ENCODE measurements at regions not wholly inside any gene's neighbourhood (a gene's known extent, or its start where the extent isn't known, plus 50 kb on each side); places are given as distances from the start of the nearest gene placed in this dataset.
"Not testable (repeated sequence)": the region's sequence is repeated elsewhere in the genome, so short reads cannot be mapped to it uniquely, and the experiment has no call there.

DNA sequence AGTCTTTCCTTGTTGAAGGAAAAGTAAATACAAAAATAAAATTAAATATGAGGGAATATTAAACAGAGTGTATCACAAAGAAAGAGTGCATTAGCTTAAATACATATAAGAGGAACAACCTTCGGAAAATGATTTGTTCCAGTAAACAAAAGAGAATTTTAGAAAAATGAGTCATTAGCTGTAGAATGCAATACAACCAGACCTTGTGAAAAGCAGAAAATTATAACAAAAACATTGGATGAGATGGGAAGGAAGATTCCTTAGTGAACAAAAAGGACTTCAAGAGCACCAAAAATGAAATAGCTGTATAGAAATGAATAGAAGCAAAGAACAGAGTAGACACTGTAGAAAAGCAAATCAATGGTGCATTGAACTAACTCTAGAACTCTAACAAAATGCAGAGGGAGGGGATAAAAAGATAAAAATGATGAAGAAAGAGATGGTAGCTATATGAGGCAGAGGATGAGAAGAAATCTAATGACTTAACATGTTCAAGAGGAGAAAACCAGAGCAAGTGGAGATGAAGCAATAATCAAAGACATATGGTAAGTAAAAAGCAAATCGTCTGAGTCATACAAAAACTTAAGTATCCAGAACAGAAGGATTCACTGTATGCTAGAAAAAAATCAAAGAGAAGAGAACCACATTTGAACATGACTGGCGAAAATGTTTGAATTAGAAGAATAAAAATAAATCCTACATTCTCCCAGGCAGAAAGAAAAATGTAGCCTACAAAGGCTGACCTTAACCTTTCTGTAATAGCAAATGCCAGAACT, 190.5 kb downstream of the TMEM26 start:
- Histone ChIP-seq H3K4me3 (ENCODE audit: low read depth, low read length) (no peak overlapping the region), H3K27me3 (replicated peaks) (no peaks in the 10 kb centered on the region), H3K36me3 (replicated peaks) (no peaks in the 10 kb centered on the region), H3K27ac (no peak overlapping the region)
- no peak for DNase-seq
- TF ChIP-seq, protein P1, sequence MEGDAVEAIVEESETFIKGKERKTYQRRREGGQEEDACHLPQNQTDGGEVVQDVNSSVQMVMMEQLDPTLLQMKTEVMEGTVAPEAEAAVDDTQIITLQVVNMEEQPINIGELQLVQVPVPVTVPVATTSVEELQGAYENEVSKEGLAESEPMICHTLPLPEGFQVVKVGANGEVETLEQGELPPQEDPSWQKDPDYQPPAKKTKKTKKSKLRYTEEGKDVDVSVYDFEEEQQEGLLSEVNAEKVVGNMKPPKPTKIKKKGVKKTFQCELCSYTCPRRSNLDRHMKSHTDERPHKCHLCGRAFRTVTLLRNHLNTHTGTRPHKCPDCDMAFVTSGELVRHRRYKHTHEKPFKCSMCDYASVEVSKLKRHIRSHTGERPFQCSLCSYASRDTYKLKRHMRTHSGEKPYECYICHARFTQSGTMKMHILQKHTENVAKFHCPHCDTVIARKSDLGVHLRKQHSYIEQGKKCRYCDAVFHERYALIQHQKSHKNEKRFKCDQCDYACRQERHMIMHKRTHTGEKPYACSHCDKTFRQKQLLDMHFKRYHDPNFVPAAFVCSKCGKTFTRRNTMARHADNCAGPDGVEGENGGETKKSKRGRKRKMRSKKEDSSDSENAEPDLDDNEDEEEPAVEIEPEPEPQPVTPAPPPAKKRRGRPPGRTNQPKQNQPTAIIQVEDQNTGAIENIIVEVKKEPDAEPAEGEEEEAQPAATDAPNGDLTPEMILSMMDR (IDR thresholded peaks at IDR 0.05; ENCODE audit: low read depth, low read length, missing control alignments): no peak
- in situ Hi-C loops (cut with HindIII; ENCODE audit: low pct_ligation_motif_present, low sequenced_read_pairs): no loop called here

DNA sequence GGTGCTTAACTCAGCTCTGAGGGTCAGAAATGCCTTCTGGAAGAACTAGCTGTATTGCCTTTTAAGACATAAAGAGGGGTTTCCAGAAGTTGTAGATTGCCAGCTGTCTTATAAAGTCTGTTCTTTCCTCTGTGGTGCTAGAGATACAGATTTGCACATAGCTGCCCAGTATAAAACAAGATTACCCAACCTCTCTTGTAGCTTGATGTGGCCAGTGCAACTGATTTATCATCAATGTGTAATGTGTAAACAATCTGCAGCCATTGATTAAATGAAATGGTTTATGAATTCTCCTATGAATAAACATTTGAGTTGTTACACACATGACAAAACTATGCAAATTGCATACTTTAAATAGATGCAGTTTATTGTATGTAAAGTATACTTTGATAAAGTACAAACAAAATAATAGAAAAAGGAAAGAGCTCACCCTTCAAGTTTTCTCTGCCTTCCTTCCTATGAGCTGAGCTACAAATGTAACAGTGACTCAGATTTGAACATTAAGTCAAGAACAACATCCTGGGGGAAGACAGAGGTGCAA, 195.2 kb downstream of the TMEM26 start:
- DNase-seq: no peak
- TF ChIP-seq, protein P1 (IDR thresholded peaks at IDR 0.05; ENCODE audit: low read depth, low read length, missing control alignments): no peak
- Histone ChIP-seq H3K36me3 (replicated peaks) (no peaks in the 10 kb centered on the region), H3K27ac (no peak overlapping the region), H3K4me3 (ENCODE audit: low read depth, low read length) (no peak overlapping the region), H3K27me3 (replicated peaks) (no peaks in the 10 kb centered on the region)
- in situ Hi-C loops (cut with HindIII; ENCODE audit: low pct_ligation_motif_present, low sequenced_read_pairs): no loop called here

DNA sequence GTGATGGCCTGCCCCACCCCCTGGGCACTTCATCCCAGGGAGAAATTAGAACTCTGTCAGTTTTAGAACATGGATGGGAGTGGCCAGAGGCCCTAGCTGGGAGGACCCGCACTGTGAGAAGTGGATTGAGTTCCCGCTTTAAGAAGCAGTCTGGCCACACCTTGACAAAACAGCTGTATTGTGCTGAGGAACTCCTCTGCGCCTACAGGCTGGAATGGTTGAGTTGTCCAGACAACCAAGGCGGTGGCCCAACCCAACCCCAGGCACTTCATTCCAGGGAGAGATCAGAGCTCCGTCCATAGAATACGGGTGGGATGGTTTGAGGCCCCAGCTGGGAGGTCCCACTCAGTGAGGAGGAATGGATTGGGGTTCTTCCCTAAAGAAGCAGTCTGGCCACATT, 196.0 kb downstream of the TMEM26 start:
- in situ Hi-C loops (cut with HindIII; ENCODE audit: low pct_ligation_motif_present, low sequenced_read_pairs): no loop called here
- no peak for DNase-seq
- H3K27ac ChIP-seq: no peak overlapping the region
- H3K4me3 ChIP-seq (ENCODE audit: low read depth, low read length): no peak overlapping the region
- TF ChIP-seq, protein P1 (IDR thresholded peaks at IDR 0.05; ENCODE audit: low read depth, low read length, missing control alignments): no peak
- H3K36me3 ChIP-seq (replicated peaks): no peaks in the 10 kb centered on the region
- H3K27me3 ChIP-seq (replicated peaks): no peaks in the 10 kb centered on the region

DNA sequence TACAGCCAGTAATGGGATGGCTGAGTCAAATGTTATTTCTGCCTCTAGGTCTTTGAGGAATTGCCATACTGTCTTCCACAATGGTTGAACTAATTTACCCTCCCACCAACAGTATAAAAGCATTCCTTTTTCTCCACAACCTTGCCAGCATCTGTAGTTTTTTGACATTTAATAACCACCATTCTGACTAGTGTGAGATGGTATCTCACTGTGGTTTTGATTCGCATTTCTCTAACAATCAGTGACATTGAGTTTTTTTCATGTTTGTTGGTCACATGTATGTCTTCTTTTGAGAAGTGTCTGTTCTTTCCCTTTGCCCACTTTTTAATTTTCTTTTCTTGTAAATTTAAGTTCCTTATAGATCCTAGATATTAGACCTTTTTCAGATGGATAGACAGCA, 200.9 kb downstream of the TMEM26 start:
- H3K4me3 ChIP-seq (ENCODE audit: low read depth, low read length); H3K27ac ChIP-seq; in situ Hi-C loops (cut with HindIII; ENCODE audit: low pct_ligation_motif_present, low sequenced_read_pairs); DNase-seq; H3K27me3 ChIP-seq (replicated peaks); H3K36me3 ChIP-seq (replicated peaks): not testable (repeated sequence)

DNA sequence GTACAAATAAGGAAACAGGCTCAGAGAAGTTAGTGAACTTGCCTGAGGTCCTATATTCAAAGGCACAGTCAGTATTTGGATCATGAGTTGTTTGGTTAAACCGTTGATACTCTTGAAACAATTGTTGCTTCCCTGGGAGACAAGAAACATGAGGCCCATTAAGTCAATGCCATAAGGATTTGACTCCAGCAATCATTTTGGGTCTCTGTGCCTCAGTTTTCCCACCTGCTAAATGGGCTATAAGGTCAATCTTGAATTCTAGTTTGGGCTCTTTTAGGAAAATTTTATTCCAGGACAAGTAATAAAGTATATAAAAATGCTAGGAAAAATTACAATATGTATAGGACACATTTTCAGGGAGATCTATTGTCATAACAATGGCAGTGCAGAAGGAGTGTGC, 202.1 kb downstream of the TMEM26 start:
- Histone ChIP-seq H3K27me3 (replicated peaks) (no peaks in the 10 kb centered on the region), H3K4me3 (ENCODE audit: low read depth, low read length) (no peak overlapping the region), H3K27ac (no peak overlapping the region), H3K36me3 (replicated peaks) (no peaks in the 10 kb centered on the region)
- TF ChIP-seq, protein P1 (IDR thresholded peaks at IDR 0.05; ENCODE audit: low read depth, low read length, missing control alignments): no peak
- no peak for DNase-seq
- in situ Hi-C loops (cut with HindIII; ENCODE audit: low pct_ligation_motif_present, low sequenced_read_pairs): no loop called here

DNA sequence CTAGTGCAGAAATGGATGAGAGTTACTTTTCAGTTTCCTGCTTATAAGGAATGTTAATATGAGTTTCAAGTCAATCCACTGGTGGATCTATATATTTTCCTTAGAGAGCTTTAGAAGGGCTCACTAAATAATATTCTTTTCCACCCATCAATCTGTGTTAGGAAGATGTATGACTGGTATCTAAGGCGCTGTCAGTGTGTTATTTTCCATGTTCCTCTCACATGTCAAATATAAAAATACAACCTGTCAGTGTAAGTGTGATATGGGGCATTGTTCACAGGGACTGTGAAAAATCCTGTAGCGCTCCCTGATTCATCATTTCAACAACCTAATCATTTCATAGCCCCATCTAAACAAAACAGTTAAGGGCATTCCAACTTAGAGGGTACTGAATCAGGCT, 203.1 kb downstream of the TMEM26 start:
- TF ChIP-seq, protein P1 (IDR thresholded peaks at IDR 0.05; ENCODE audit: low read depth, low read length, missing control alignments): no peak
- Histone ChIP-seq H3K27me3 (replicated peaks) (no peaks in the 10 kb centered on the region), H3K36me3 (replicated peaks) (no peaks in the 10 kb centered on the region), H3K4me3 (ENCODE audit: low read depth, low read length) (no peak overlapping the region), H3K27ac (no peak overlapping the region)
- no peak for DNase-seq
- in situ Hi-C loops (cut with HindIII; ENCODE audit: low pct_ligation_motif_present, low sequenced_read_pairs): no loop called here
